Psoas muscle (tissue), 7 donors: ENCODE measurements at regions not wholly inside any gene's neighbourhood (a gene's known extent, or its start where the extent isn't known, plus 50 kb on each side); places are given as distances from the start of the nearest gene placed in this dataset.

Experiments
- ATAC-seq, 4 donors: fragments of 200-7000 bp; cut with Tn5 transposase; one replicate each; pipeline ENCODE4 v1.9.1; 2020; ENCODE audit warnings: moderate library complexity in 3 of 4, mild to moderate bottlenecking in 2 of 4
- DNase-seq, 2 donors: peaks; one replicate each; pipeline ENCODE4 v3.0.0-alpha.2; 2020
- H3K27ac ChIP-seq: fragments of 200-600 bp; one replicate; pipeline ENCODE4 v1.8.0; 2022
- H3K27me3 ChIP-seq, 3 donors: fragments of 200-600 bp in 1 of 3; one replicate each; pipeline versions ENCODE4 v1.6.1 to v1.8.0; 2013 to 2022; ENCODE audit warnings: low read length in 2 of 3, mild to moderate bottlenecking in 2 of 3, moderate library complexity in 1 of 3; ENCODE audit not compliant: insufficient read depth in 3 of 3
- H3K36me3 ChIP-seq, 2 donors: fragments of 200-600 bp in 1 of 2; one replicate each; pipeline versions ENCODE4 v1.6.1 to v1.8.0; 2013 to 2022; ENCODE audit warnings: low read depth in 1 of 2, mild to moderate bottlenecking in 1 of 2, moderate library complexity in 1 of 2; ENCODE audit not compliant: insufficient read depth in 1 of 2
- H3K4me1 ChIP-seq: fragments of 200-600 bp; one replicate; pipeline ENCODE4 v1.8.0; 2022
- H3K4me3 ChIP-seq: fragments of 200-600 bp; one replicate; pipeline ENCODE4 v1.8.0; 2022; ENCODE audit warnings: mild to moderate bottlenecking
- H3K9me3 ChIP-seq: fragments of 200-600 bp; one replicate; pipeline ENCODE4 v1.8.0; 2022
- CTCF ChIP-seq: fragments of 200-600 bp; IDR thresholded peaks from one replicate; pipeline ENCODE4 v1.8.0; 2022; ENCODE audit warnings: antibody characterized with exemption
- WGBS, 3 donors: extraction: QIAGEN DNeasy Blood & Tissue Kit; methylation state at CpG; one replicate each; pipeline versions ENCODE4 v1.1.6 to v1.1.7; 2013; 5-methylcytosine and 5-hydroxymethylcytosine counted together
- intact Hi-C, 2 donors: fragments of 100-400 bp; cut with DNase I; formaldehyde crosslinking; loops; one replicate each; pipeline versions ENCODE4 v1.11.0 to v1.14.2; 2022
- donor health status: healthy with polysubstance abuse.
- donor health status: DM: no; HTN: no; CAD: no; lungs with moderate emphysema.
- donor health status: Bipolar disorder and iron deficiency.
- donor health status: healthy.
- donor health status: DM: yes; HTN: yes; CAD: no.
- donor health status: DM: no; HTN: no; CAD: no.
- donor health status: DM: yes; HTN: yes; CAD: no.

GRCh38 chr12:105956662-105957457 lies 181.9 kb downstream of the NUAK1 start:
- WGBS, 3 donors: 45 to 60% (median 48%) methylated on average over 2 of the region's 2 CpGs
- no peak overlapping the region for H3K27ac ChIP-seq
- TF ChIP-seq CTCF: no peak

GRCh38 chr12:105960319-105961083 lies 178.3 kb downstream of the NUAK1 start:
- intact Hi-C loops: no loop called here
- no peak for TF ChIP-seq CTCF
- H3K9me3 ChIP-seq: no peaks in the 10 kb centered on the region
- H3K4me1 ChIP-seq: no peaks in the 10 kb centered on the region
- H3K4me3 ChIP-seq: no peak overlapping the region
- ATAC-seq (no peak), DNase-seq (no peak)
- H3K27ac ChIP-seq: no peak overlapping the region
- H3K36me3 ChIP-seq: no peaks in the 10 kb centered on the region
- 46 to 51% (median 49%) methylated on average over 3 of the region's 3 CpGs for WGBS, 3 donors
- H3K27me3 ChIP-seq: no peaks in the 10 kb centered on the region

More at GRCh38 chr12:105956662-105957457, 181.9 kb downstream of the NUAK1 start:
- no peaks in the 10 kb centered on the region for H3K36me3 ChIP-seq
- no peak overlapping the region for H3K4me3 ChIP-seq
- no peaks in the 10 kb centered on the region for H3K4me1 ChIP-seq
- no peaks in the 10 kb centered on the region for H3K9me3 ChIP-seq
- no peaks in the 10 kb centered on the region for H3K27me3 ChIP-seq
- DNase-seq (no peak), ATAC-seq (peak in 3 of 4 donors; percentile 44 to 74 (median 47))
- intact Hi-C loops: no loop called here

- Histone ChIP-seq H3K27me3 (no peaks in the 10 kb centered on the region), H3K4me1 (peaks cover 8% of the 10 kb centered on the region), H3K9me3 (no peaks in the 10 kb centered on the region), H3K36me3 (no peaks in the 10 kb centered on the region), H3K4me3 (no peak overlapping the region), H3K27ac (no peak overlapping the region)
- no peak for DNase-seq
- no peak for ATAC-seq
- 81 to 92% (median 91%) methylated on average over 1 of the region's 1 CpG for WGBS, 3 donors
- no peak for TF ChIP-seq CTCF
- intact Hi-C loops: no loop called here
These were observed 176.7 kb downstream of the NUAK1 start for GRCh38 chr12:105961821-105962671.

- H3K27me3 ChIP-seq: no peaks in the 10 kb centered on the region
- WGBS, 3 donors: 25 to 27% (median 26%) methylated on average over 5 of the region's 5 CpGs
These were observed 171.5 kb downstream of the NUAK1 start for GRCh38 chr12:105967038-105967776.

More at GRCh38 chr12:105967038-105967776, 171.5 kb downstream of the NUAK1 start:
- intact Hi-C loops: loop anchor here (2.0 kb wide), 2 partner anchors 44 to 260 kb away; no protein-coding TSS in a partner anchor
- no peaks in the 10 kb centered on the region for H3K36me3 ChIP-seq
- H3K9me3 ChIP-seq: no peaks in the 10 kb centered on the region
- H3K27ac ChIP-seq: peak overlapping the region; percentile 70
- no peak for TF ChIP-seq CTCF
- H3K4me3 ChIP-seq: no peak overlapping the region
- peak; percentile 92 to 98 (median 94) for ATAC-seq
- no peak for DNase-seq
- peaks cover 20% of the 10 kb centered on the region for H3K4me1 ChIP-seq
